ENCODE measurements at regions not wholly inside any gene's neighbourhood (a gene's known extent, or its start where the extent isn't known, plus 50 kb on each side); places are given as distances from the start of the nearest gene placed in this dataset.
"Not testable (repeated sequence)": the region's sequence is repeated elsewhere in the genome, so short reads cannot be mapped to it uniquely, and the experiment has no call there.

DNA sequence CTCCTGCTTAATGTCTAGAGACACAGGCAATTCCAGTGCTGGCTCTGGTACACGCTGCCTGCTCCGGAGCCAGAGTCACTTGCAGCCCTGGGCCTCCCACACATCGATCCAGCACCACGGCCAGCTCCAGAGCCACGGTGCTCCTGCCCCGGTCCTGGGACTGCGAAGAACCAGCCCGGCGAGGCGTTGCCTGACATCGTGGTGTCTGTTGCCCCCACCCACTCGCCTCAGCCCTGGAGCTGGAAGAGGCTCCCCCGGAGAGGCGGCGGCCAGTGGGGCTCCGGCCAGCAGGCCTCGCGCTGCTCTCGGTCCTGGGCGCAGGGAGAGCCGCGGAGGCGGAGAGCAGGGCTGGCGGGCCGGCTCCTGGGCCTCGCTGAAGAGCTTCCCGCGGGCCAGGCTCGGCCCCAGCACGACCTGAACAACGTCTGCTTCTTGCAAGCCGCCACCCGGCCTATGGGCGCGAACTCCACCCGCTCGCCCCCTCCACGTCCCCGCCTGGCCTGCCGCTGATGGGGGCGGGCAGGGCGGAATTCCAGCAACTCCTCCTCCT is 364.8 kb downstream of the CEP170 start:
- Histone ChIP-seq H3K27me3 (no peaks in the 10 kb centered on the region), H3K4me3 (ENCODE audit: low read depth, low read length) (no peak overlapping the region), H3K9me3 (no peaks in the 10 kb centered on the region), H3K4me1 (no peaks in the 10 kb centered on the region), H3K36me3 (no peaks in the 10 kb centered on the region)
- TF ChIP-seq, protein P1, sequence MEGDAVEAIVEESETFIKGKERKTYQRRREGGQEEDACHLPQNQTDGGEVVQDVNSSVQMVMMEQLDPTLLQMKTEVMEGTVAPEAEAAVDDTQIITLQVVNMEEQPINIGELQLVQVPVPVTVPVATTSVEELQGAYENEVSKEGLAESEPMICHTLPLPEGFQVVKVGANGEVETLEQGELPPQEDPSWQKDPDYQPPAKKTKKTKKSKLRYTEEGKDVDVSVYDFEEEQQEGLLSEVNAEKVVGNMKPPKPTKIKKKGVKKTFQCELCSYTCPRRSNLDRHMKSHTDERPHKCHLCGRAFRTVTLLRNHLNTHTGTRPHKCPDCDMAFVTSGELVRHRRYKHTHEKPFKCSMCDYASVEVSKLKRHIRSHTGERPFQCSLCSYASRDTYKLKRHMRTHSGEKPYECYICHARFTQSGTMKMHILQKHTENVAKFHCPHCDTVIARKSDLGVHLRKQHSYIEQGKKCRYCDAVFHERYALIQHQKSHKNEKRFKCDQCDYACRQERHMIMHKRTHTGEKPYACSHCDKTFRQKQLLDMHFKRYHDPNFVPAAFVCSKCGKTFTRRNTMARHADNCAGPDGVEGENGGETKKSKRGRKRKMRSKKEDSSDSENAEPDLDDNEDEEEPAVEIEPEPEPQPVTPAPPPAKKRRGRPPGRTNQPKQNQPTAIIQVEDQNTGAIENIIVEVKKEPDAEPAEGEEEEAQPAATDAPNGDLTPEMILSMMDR (IDR thresholded peaks at IDR 0.05; ENCODE audit: low read depth, low read length): no peak
- DNase-seq: no peak

DNA sequence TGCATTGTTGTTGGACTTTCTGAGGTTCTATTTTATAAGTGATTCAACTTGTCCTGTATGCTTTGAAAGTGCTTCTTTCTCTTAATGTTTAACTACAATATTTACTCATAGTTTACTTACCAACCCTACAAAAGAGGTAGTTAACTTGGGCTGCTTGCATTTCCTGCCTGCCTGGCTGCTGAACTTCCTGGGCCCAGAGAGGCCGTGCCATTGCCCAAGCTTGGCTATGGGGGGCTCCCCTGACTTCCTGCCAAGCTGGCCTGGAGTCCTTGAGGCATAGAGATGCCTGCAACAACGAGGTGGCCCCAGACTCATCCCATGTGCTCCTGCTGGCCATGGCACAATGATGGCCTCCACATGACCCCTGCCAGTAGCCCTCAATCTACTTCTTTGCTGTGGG is 361.6 kb upstream of the PLD5 start:
- Histone ChIP-seq H3K27me3 (no peaks in the 10 kb centered on the region), H3K4me3 (ENCODE audit: low read depth, low read length) (no peak overlapping the region), H3K4me1 (no peaks in the 10 kb centered on the region), H3K36me3 (no peaks in the 10 kb centered on the region), H3K9me3 (no peaks in the 10 kb centered on the region)
- DNase-seq: no peak
- TF ChIP-seq, protein P1 (IDR thresholded peaks at IDR 0.05; ENCODE audit: low read depth, low read length): no peak

DNA sequence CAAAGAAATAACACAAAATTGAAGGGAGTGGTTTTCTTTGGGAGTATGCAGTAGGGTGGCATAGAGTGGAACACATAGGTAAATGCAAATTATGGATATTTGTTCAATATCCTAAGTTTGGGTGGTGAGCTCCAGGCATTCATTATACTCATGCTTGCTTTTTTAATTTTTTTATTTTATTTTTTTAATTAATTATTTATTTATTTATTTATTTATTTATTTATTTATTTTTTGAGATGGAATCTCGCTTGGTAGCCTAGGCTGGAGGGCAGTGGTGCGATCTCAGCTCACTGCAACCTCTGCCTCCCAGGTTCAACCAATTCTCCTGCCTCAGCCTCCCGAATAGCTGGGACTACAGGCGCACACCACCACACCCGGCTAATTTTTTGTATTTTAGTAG is 355.5 kb upstream of the PLD5 start:
- not testable (repeated sequence) for DNase-seq

DNA sequence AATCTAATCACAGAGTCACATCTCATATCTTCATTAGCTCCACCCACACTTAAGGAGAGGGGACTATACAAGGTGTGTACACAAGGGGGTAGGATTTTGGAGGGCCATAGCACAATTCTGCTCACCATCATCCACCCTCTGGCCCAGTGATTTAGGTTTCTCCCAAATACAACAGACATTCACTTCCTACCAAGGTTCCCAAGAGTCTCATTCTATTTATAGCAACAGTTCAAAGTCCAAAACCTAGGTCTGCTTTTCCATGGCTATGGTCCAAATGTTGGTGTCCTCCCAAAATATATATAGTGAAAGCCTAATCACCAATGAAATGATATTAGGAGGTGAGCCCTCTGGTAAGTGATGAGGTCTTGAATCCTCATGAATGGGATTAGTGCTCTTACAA is 353.2 kb upstream of the PLD5 start:
- H3K4me1 ChIP-seq: 0 out of 2 replicates have a peak, but pooled peaks cover 2% of the 10 kb centered on the region
- H3K36me3 ChIP-seq: no peaks in the 10 kb centered on the region
- H3K4me3 ChIP-seq (ENCODE audit: low read depth, low read length): no peak overlapping the region
- TF ChIP-seq, protein P1 (IDR thresholded peaks at IDR 0.05; ENCODE audit: low read depth, low read length): no peak
- H3K27me3 ChIP-seq: no peaks in the 10 kb centered on the region
- no peak for DNase-seq
- no peaks in the 10 kb centered on the region for H3K9me3 ChIP-seq

More for the DNA sequence above, 355.5 kb upstream of the PLD5 start:
- H3K36me3 ChIP-seq; H3K9me3 ChIP-seq; H3K4me3 ChIP-seq (ENCODE audit: low read depth, low read length); H3K27me3 ChIP-seq; H3K4me1 ChIP-seq: not testable (repeated sequence)

DNA sequence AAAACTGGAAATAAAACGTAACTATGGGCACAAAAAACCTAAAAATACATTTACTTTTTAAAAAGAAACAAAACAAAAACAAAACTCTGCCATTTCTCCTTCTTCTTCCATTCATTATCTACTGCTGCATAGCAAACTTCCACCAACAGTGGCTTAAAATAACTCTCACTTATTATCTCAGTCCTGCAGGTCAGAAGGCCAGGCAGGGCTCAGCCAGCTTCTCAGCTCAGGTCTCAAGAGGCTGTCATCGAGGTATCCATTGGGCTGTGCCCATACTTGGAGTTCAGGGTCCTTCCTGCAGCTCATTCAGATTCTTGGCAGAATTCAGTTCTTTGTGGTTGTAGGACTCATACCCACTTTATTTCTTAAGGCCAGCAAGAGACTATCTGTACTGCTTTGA is 352.7 kb upstream of the PLD5 start:
- Histone ChIP-seq H3K4me1 (0 out of 2 replicates have a peak, but pooled peaks cover 2% of the 10 kb centered on the region), H3K9me3 (no peaks in the 10 kb centered on the region), H3K4me3 (ENCODE audit: low read depth, low read length) (no peak overlapping the region), H3K27me3 (no peaks in the 10 kb centered on the region), H3K36me3 (no peaks in the 10 kb centered on the region)
- DNase-seq: no peak
- TF ChIP-seq, protein P1 (IDR thresholded peaks at IDR 0.05; ENCODE audit: low read depth, low read length): no peak

DNA sequence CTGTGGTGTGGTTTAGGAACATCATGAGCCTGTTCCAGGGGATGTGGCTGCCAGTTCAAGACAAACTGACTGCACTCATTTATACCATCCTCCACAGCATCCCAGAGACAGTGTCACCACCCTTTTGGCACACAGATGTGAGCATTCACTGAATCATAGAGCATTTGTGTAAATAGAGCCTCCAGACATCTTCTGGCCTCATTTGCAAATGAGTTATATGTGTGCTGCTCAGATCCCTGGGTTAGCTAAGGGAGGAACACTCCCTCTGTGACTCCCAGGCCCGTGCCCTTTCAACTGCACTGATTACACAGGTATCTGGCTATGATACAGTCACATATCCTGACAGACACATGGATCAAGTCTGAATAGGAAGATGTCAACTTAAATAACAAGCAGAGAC is 351.5 kb upstream of the PLD5 start:
- TF ChIP-seq, protein P1 (IDR thresholded peaks at IDR 0.05; ENCODE audit: low read depth, low read length): no peak
- Histone ChIP-seq H3K9me3 (no peaks in the 10 kb centered on the region), H3K4me1 (peaks cover 7% of the 10 kb centered on the region; the same call in 1 of the 2 replicates), H3K27me3 (no peaks in the 10 kb centered on the region), H3K36me3 (no peaks in the 10 kb centered on the region), H3K4me3 (ENCODE audit: low read depth, low read length) (no peak overlapping the region)
- DNase-seq: no peak

DNA sequence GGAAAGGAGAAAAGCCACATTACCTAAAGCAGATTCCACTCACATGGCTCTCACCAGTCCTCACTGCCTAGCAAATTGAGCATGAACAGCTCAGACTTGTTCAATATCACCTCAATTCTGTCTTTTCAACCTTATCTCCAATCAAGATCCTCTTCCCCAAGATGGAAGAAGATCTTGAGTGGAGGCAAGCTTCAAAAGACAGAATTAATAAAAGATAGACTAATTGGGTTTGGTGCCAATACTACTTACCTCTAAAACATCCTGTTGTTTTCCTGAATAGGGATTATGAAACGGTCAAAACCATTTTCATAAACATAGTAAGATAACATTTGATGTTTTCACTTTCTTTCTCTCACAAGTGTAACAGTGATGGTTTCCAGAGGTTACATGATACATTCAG is 349.2 kb upstream of the PLD5 start:
- no peak for DNase-seq
- Histone ChIP-seq H3K36me3 (no peaks in the 10 kb centered on the region), H3K4me1 (peaks cover 8% of the 10 kb centered on the region; the same call in 1 of the 2 replicates), H3K9me3 (no peaks in the 10 kb centered on the region), H3K27me3 (no peaks in the 10 kb centered on the region), H3K4me3 (ENCODE audit: low read depth, low read length) (no peak overlapping the region)
- TF ChIP-seq, protein P1 (IDR thresholded peaks at IDR 0.05; ENCODE audit: low read depth, low read length): no peak
